Nephron progenitor cell (in vitro differentiated cells): ENCODE measurements at regions not wholly inside any gene's neighbourhood (a gene's known extent, or its start where the extent isn't known, plus 50 kb on each side); places are given as distances from the start of the nearest gene placed in this dataset.

ENCODE experiments used
- DNase-seq: peaks from one replicate; pipeline ENCODE4 v3.0.0; 2021
- H3K27ac Mint-ChIP-seq: 2 replicates; pipeline ENCODE4 v1.8.0; 2021; ENCODE audit warnings: mild to moderate bottlenecking, moderate library complexity, mixed read lengths
- H3K27me3 Mint-ChIP-seq: 2 replicates; pipeline ENCODE4 v1.8.0; 2021; ENCODE audit warnings: mild to moderate bottlenecking, low read depth, mixed read lengths; ENCODE audit not compliant: poor library complexity
- H3K36me3 Mint-ChIP-seq: 2 replicates; pipeline ENCODE4 v1.8.0; 2021; ENCODE audit warnings: low read depth, mixed read lengths
- H3K4me1 Mint-ChIP-seq: 2 replicates; pipeline ENCODE4 v1.8.0; 2021; ENCODE audit warnings: mixed read lengths
- H3K4me3 Mint-ChIP-seq: 2 replicates; pipeline ENCODE4 v1.8.0; 2021; ENCODE audit warnings: mild to moderate bottlenecking, moderate library complexity, mixed read lengths
- H3K9me3 Mint-ChIP-seq: 2 replicates; pipeline ENCODE4 v1.8.0; 2021; ENCODE audit warnings: mild to moderate bottlenecking, moderate library complexity, mixed read lengths
- CTCF ChIP-seq: fragments of 200-600 bp; sonication (generic); IDR thresholded peaks from 2 replicates; pipeline ENCODE4 v1.5.0; 2021; ENCODE audit warnings: antibody characterized with exemption

GRCh38 chr18:32884543-32884942 lies 111.7 kb upstream of the KLHL14 start:
- Mint-ChIP-seq H3K27me3 (peaks cover 10% of the 10 kb centered on the region), H3K4me1 (peaks cover 66% of the 10 kb centered on the region), H3K36me3 (peaks cover 7% of the 10 kb centered on the region), H3K27ac (no peak overlapping the region), H3K4me3 (no peak overlapping the region), H3K9me3 (no peaks in the 10 kb centered on the region)
- no peak for TF ChIP-seq CTCF
- DNase-seq: no peak

- TF ChIP-seq CTCF: no peak
- no peak for DNase-seq
- no peak overlapping the region for H3K4me3 Mint-ChIP-seq
- no peak overlapping the region for H3K27ac Mint-ChIP-seq
- no peaks in the 10 kb centered on the region for H3K9me3 Mint-ChIP-seq
- peaks cover 7% of the 10 kb centered on the region for H3K36me3 Mint-ChIP-seq
- H3K27me3 Mint-ChIP-seq: peaks cover 10% of the 10 kb centered on the region
- H3K4me1 Mint-ChIP-seq: peaks cover 49% of the 10 kb centered on the region
Observed at GRCh38 chr18:32881009-32881408, 108.2 kb upstream of the KLHL14 start.

GRCh38 chr18:32879497-32879896 lies 106.7 kb upstream of the KLHL14 start:
- Mint-ChIP-seq H3K36me3 (peaks cover 7% of the 10 kb centered on the region), H3K9me3 (peaks cover 7% of the 10 kb centered on the region), H3K27me3 (peaks cover 3% of the 10 kb centered on the region), H3K4me1 (peaks cover 44% of the 10 kb centered on the region), H3K27ac (no peak overlapping the region), H3K4me3 (no peak overlapping the region)
- DNase-seq: no peak
- no peak for TF ChIP-seq CTCF

GRCh38 chr18:32878436-32878835 lies 105.6 kb upstream of the KLHL14 start:
- Mint-ChIP-seq H3K27ac (peak overlapping the region; percentile 1), H3K9me3 (peaks cover 12% of the 10 kb centered on the region), H3K27me3 (peaks cover 1% of the 10 kb centered on the region), H3K36me3 (peaks cover 7% of the 10 kb centered on the region), H3K4me1 (peaks cover 44% of the 10 kb centered on the region), H3K4me3 (no peak overlapping the region)
- no peak for TF ChIP-seq CTCF
- DNase-seq: no peak

GRCh38 chr18:32877371-32877770 lies 104.5 kb upstream of the KLHL14 start:
- peaks cover 42% of the 10 kb centered on the region for H3K4me1 Mint-ChIP-seq
- H3K27me3 Mint-ChIP-seq: no peaks in the 10 kb centered on the region
- peaks cover 7% of the 10 kb centered on the region for H3K36me3 Mint-ChIP-seq
- TF ChIP-seq CTCF: no peak
- no peak overlapping the region for H3K27ac Mint-ChIP-seq
- H3K4me3 Mint-ChIP-seq: no peak overlapping the region
- no peak for DNase-seq
- H3K9me3 Mint-ChIP-seq: peaks cover 12% of the 10 kb centered on the region

- H3K27me3 Mint-ChIP-seq: no peaks in the 10 kb centered on the region
- no peaks in the 10 kb centered on the region for H3K36me3 Mint-ChIP-seq
- H3K9me3 Mint-ChIP-seq: peaks cover 12% of the 10 kb centered on the region
- peaks cover 27% of the 10 kb centered on the region for H3K4me1 Mint-ChIP-seq
- no peak overlapping the region for H3K4me3 Mint-ChIP-seq
- no peak for DNase-seq
- H3K27ac Mint-ChIP-seq: no peak overlapping the region
- no peak for TF ChIP-seq CTCF
Observed at GRCh38 chr18:32875625-32876024, 102.8 kb upstream of the KLHL14 start.
